ENCODE measurements at regions not wholly inside any gene's neighbourhood (a gene's known extent, or its start where the extent isn't known, plus 50 kb on each side); places are given as distances from the start of the nearest gene placed in this dataset.

DNA sequence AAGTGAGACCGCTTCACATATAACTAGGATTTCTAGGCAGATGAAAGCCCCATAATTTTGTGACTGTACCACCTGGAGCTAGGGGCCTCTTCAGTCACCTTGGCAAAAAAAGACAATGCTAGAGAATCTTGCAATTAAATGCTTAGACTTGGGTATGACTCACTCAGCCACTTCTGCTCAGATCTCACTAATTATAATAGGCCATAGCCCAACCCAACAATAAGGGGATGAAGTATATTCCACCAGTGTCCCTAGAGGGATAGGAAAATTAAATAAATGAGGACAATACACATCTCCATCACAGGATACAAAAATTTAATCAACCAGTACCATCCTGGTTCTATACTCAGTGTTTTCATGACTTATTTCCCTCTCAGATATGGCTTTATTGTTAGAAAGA, 1079.9 kb upstream of the C9orf72 start:
- no peak for TF ChIP-seq POLR2A (IDR thresholded peaks at IDR 0.05)
- TF ChIP-seq, protein P1, sequence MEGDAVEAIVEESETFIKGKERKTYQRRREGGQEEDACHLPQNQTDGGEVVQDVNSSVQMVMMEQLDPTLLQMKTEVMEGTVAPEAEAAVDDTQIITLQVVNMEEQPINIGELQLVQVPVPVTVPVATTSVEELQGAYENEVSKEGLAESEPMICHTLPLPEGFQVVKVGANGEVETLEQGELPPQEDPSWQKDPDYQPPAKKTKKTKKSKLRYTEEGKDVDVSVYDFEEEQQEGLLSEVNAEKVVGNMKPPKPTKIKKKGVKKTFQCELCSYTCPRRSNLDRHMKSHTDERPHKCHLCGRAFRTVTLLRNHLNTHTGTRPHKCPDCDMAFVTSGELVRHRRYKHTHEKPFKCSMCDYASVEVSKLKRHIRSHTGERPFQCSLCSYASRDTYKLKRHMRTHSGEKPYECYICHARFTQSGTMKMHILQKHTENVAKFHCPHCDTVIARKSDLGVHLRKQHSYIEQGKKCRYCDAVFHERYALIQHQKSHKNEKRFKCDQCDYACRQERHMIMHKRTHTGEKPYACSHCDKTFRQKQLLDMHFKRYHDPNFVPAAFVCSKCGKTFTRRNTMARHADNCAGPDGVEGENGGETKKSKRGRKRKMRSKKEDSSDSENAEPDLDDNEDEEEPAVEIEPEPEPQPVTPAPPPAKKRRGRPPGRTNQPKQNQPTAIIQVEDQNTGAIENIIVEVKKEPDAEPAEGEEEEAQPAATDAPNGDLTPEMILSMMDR (IDR thresholded peaks at IDR 0.05), result no peak
- no peak for TF ChIP-seq POLR2AphosphoS5 (IDR thresholded peaks at IDR 0.05)

Measured in prostate gland (tissue), 2 donors.